ENCODE measurements at regions not wholly inside any gene's neighbourhood (a gene's known extent, or its start where the extent isn't known, plus 50 kb on each side); places are given as distances from the start of the nearest gene placed in this dataset.
"Not testable (repeated sequence)": the region's sequence is repeated elsewhere in the genome, so short reads cannot be mapped to it uniquely, and the experiment has no call there.

- no peak for FAIRE-seq
- TF ChIP-seq POLR2AphosphoS5 (IDR thresholded peaks at IDR 0.05; ENCODE audit: low read depth, low read length) (no peak), POU2F2 (IDR thresholded peaks at IDR 0.05; ENCODE audit: low read depth, low read length) (no peak), TAF1 (IDR thresholded peaks at IDR 0.05; ENCODE audit: low read depth, low read length) (no peak), PAX5 (IDR thresholded peaks at IDR 0.05; ENCODE audit: insufficient read depth, low read length, severe bottlenecking) (no peak), SPI1 (IDR thresholded peaks at IDR 0.05; ENCODE audit: low read depth, low read length) (no peak), POLR2A (IDR thresholded peaks at IDR 0.05; ENCODE audit: low read depth, low read length) (no peak)
- DNase-seq (ENCODE audit: insufficient read length, low spot score): no peak
Observed at GRCh38 chr4:66554826-66555225, 884.5 kb upstream of the EPHA5 start.

- not testable (repeated sequence) for FAIRE-seq; DNase-seq (ENCODE audit: insufficient read length, low spot score)
Observed at GRCh38 chr4:66545301-66545700, 875.0 kb upstream of the EPHA5 start.

- TF ChIP-seq POLR2A (IDR thresholded peaks at IDR 0.05; ENCODE audit: low read depth, low read length) (no peak), SPI1 (IDR thresholded peaks at IDR 0.05; ENCODE audit: low read depth, low read length) (no peak), POLR2AphosphoS5 (IDR thresholded peaks at IDR 0.05; ENCODE audit: low read depth, low read length) (no peak), TAF1 (IDR thresholded peaks at IDR 0.05; ENCODE audit: low read depth, low read length) (no peak), POU2F2 (IDR thresholded peaks at IDR 0.05; ENCODE audit: low read depth, low read length) (no peak), PAX5 (IDR thresholded peaks at IDR 0.05; ENCODE audit: insufficient read depth, low read length, severe bottlenecking) (no peak)
- DNase-seq (ENCODE audit: insufficient read length, low spot score): no peak
- FAIRE-seq: no peak
Observed at GRCh38 chr4:66544281-66544680, 874.0 kb upstream of the EPHA5 start.

- FAIRE-seq: no peak
- DNase-seq (ENCODE audit: insufficient read length, low spot score): no peak
Observed at GRCh38 chr4:66539745-66540144, 869.5 kb upstream of the EPHA5 start.

GRCh38 chr4:66524781-66525180, 854.5 kb upstream of the EPHA5 start:
- FAIRE-seq (no peak), DNase-seq (ENCODE audit: insufficient read length, low spot score) (no peak)
- TF ChIP-seq POU2F2 (IDR thresholded peaks at IDR 0.05; ENCODE audit: low read depth, low read length): no peak
- no peak for TF ChIP-seq POLR2AphosphoS5 (IDR thresholded peaks at IDR 0.05; ENCODE audit: low read depth, low read length)
- TF ChIP-seq TAF1 (IDR thresholded peaks at IDR 0.05; ENCODE audit: low read depth, low read length): no peak
- no peak for TF ChIP-seq POLR2A (IDR thresholded peaks at IDR 0.05; ENCODE audit: low read depth, low read length)
- TF ChIP-seq SPI1 (IDR thresholded peaks at IDR 0.05; ENCODE audit: low read depth, low read length): no peak

More at GRCh38 chr4:66539745-66540144, 869.5 kb upstream of the EPHA5 start:
- no peak for TF ChIP-seq SPI1 (IDR thresholded peaks at IDR 0.05; ENCODE audit: low read depth, low read length)
- no peak for TF ChIP-seq POLR2A (IDR thresholded peaks at IDR 0.05; ENCODE audit: low read depth, low read length)
- no peak for TF ChIP-seq TAF1 (IDR thresholded peaks at IDR 0.05; ENCODE audit: low read depth, low read length)
- TF ChIP-seq POU2F2 (IDR thresholded peaks at IDR 0.05; ENCODE audit: low read depth, low read length): no peak
- TF ChIP-seq POLR2AphosphoS5 (IDR thresholded peaks at IDR 0.05; ENCODE audit: low read depth, low read length): no peak
- TF ChIP-seq PAX5 (IDR thresholded peaks at IDR 0.05; ENCODE audit: insufficient read depth, low read length, severe bottlenecking): no peak

GRCh38 chr4:66522244-66522643, 852.0 kb upstream of the EPHA5 start:
- no peak for DNase-seq (ENCODE audit: insufficient read length, low spot score)
- no peak for FAIRE-seq
- TF ChIP-seq PAX5 (IDR thresholded peaks at IDR 0.05; ENCODE audit: insufficient read depth, low read length, severe bottlenecking): no peak
- TF ChIP-seq POLR2A (IDR thresholded peaks at IDR 0.05; ENCODE audit: low read depth, low read length): no peak
- no peak for TF ChIP-seq POLR2AphosphoS5 (IDR thresholded peaks at IDR 0.05; ENCODE audit: low read depth, low read length)
- no peak for TF ChIP-seq SPI1 (IDR thresholded peaks at IDR 0.05; ENCODE audit: low read depth, low read length)
- TF ChIP-seq POU2F2 (IDR thresholded peaks at IDR 0.05; ENCODE audit: low read depth, low read length): no peak
- TF ChIP-seq TAF1 (IDR thresholded peaks at IDR 0.05; ENCODE audit: low read depth, low read length): no peak

GRCh38 chr4:66516940-66517339, 846.7 kb upstream of the EPHA5 start:
- FAIRE-seq: no peak

GRCh38 chr4:66506985-66507384, 836.7 kb upstream of the EPHA5 start:
- DNase-seq (ENCODE audit: insufficient read length, low spot score): no peak
- no peak for FAIRE-seq
- TF ChIP-seq POLR2AphosphoS5 (IDR thresholded peaks at IDR 0.05; ENCODE audit: low read depth, low read length) (no peak), PAX5 (IDR thresholded peaks at IDR 0.05; ENCODE audit: insufficient read depth, low read length, severe bottlenecking) (no peak), SPI1 (IDR thresholded peaks at IDR 0.05; ENCODE audit: low read depth, low read length) (no peak), TAF1 (IDR thresholded peaks at IDR 0.05; ENCODE audit: low read depth, low read length) (no peak), POU2F2 (IDR thresholded peaks at IDR 0.05; ENCODE audit: low read depth, low read length) (no peak), POLR2A (IDR thresholded peaks at IDR 0.05; ENCODE audit: low read depth, low read length) (no peak)

More at GRCh38 chr4:66516940-66517339, 846.7 kb upstream of the EPHA5 start:
- no peak for DNase-seq (ENCODE audit: insufficient read length, low spot score)
- TF ChIP-seq SPI1 (IDR thresholded peaks at IDR 0.05; ENCODE audit: low read depth, low read length) (no peak), PAX5 (IDR thresholded peaks at IDR 0.05; ENCODE audit: insufficient read depth, low read length, severe bottlenecking) (no peak), POLR2AphosphoS5 (IDR thresholded peaks at IDR 0.05; ENCODE audit: low read depth, low read length) (no peak), POLR2A (IDR thresholded peaks at IDR 0.05; ENCODE audit: low read depth, low read length) (no peak), TAF1 (IDR thresholded peaks at IDR 0.05; ENCODE audit: low read depth, low read length) (no peak), POU2F2 (IDR thresholded peaks at IDR 0.05; ENCODE audit: low read depth, low read length) (no peak)

- no peak for DNase-seq (ENCODE audit: insufficient read length, low spot score)
- FAIRE-seq: no peak
- no peak for TF ChIP-seq POLR2A (IDR thresholded peaks at IDR 0.05; ENCODE audit: low read depth, low read length)
- no peak for TF ChIP-seq POU2F2 (IDR thresholded peaks at IDR 0.05; ENCODE audit: low read depth, low read length)
- TF ChIP-seq TAF1 (IDR thresholded peaks at IDR 0.05; ENCODE audit: low read depth, low read length): no peak
- no peak for TF ChIP-seq PAX5 (IDR thresholded peaks at IDR 0.05; ENCODE audit: insufficient read depth, low read length, severe bottlenecking)
- TF ChIP-seq SPI1 (IDR thresholded peaks at IDR 0.05; ENCODE audit: low read depth, low read length): no peak
- TF ChIP-seq POLR2AphosphoS5 (IDR thresholded peaks at IDR 0.05; ENCODE audit: low read depth, low read length): no peak
Observed at GRCh38 chr4:66501997-66502396, 831.7 kb upstream of the EPHA5 start.

GRCh38 chr4:66490729-66491128, 820.4 kb upstream of the EPHA5 start:
- TF ChIP-seq PAX5 (IDR thresholded peaks at IDR 0.05; ENCODE audit: insufficient read depth, low read length, severe bottlenecking) (no peak), POLR2A (IDR thresholded peaks at IDR 0.05; ENCODE audit: low read depth, low read length) (no peak), SPI1 (IDR thresholded peaks at IDR 0.05; ENCODE audit: low read depth, low read length) (no peak), POU2F2 (IDR thresholded peaks at IDR 0.05; ENCODE audit: low read depth, low read length) (no peak), POLR2AphosphoS5 (IDR thresholded peaks at IDR 0.05; ENCODE audit: low read depth, low read length) (no peak), TAF1 (IDR thresholded peaks at IDR 0.05; ENCODE audit: low read depth, low read length) (no peak)
- FAIRE-seq (no peak), DNase-seq (ENCODE audit: insufficient read length, low spot score) (no peak)
